ENCODE measurements at regions not wholly inside any gene's neighbourhood (a gene's known extent, or its start where the extent isn't known, plus 50 kb on each side); places are given as distances from the start of the nearest gene placed in this dataset.
"Not testable (repeated sequence)": the region's sequence is repeated elsewhere in the genome, so short reads cannot be mapped to it uniquely, and the experiment has no call there.

DNA sequence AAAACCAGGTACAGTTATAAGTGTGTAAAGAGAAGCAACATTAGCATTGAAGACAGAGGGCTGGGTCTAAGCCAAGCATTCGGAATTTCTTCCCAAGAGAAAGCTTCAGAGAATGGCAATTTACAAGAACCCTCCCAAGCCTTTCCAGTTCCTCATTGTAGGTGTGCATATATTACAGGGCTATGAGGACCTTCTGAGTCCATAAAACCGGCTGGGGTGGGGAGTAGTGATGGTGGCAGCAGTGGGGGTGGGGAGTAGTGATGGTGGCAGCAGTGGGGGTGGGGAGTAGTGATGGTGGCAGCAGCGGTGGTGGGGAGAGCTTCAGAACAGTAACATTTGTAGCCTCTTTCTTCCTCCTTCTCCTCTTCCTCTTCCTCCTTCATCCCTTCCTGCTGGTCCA is 368.7 kb upstream of the UMPS start:
- no peak for DNase-seq (ENCODE audit: low read depth, low spot score)

DNA sequence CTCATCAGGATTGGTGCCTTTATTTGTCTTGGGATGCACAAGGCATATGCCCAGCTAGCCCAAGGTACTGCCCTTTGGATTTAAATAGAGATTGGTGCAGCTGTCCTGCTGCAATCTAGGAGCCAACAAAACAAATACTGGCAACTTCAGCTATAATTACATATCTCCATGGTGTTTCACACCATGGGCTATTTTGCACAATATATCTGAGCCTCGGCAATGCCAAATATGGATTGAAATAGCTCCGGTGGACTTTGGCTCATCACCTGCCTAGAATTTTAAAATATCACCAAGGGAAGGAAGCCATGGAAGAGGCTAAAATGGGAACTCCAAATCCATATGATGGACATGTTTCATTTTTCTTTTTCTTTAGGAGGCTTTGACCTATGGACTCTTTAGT is 367.8 kb upstream of the UMPS start:
- DNase-seq (ENCODE audit: low read depth, low spot score), result no peak

DNA sequence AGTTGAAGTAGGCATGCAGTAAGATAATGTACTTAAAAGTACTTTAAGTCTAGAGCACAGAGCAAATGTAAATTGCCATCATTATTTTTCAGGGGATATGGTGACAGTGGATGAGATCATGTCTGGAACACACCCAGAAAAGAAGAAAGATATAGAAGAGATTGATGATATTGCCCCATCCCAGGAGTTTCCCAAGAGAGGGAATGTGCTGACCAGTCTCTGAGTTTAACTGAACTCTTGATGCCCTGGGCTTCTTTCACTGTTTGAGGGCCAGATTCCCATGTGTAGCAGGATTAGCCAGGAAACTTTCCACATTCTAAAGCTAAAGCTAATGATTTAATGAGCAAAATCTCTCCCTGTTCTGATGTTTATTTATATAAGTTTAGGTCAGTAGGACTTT is 366.8 kb upstream of the UMPS start:
- DNase-seq (ENCODE audit: low read depth, low spot score), result no peak

DNA sequence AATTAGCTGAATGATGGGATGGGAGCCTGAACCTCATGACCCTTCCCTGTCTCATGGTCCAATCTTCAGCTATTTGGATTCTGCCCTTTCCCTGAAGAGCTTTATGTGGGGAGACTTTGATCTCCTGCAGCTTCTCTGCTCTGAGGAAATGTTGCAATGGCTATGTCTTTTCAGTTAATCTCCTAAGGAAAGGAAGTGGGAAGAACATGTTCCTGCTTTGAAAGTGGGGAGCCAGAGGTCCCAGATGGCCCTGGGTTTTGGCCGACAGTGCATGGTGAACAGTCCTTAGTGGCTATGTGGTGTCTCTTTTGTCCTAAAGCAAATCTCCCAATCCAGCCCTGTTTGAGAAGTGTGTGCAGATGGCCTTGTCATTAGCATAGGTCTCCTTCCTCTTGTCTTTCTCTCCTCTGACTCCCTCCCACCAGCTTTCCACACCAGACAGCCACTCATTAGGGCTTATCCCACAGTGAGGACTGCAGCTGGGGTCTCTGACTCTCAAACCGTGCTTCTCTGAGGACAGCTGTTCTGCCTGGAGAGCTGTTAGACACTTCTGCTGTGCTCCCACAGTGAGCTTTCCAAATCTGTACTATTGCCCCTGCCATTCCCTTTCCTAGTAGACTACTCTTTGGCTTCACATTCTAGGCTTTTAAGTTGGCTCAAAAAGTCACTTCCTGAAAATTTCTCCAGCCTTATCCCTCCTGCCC is 365.8 kb upstream of the UMPS start:
- no peak for DNase-seq (ENCODE audit: low read depth, low spot score)

DNA sequence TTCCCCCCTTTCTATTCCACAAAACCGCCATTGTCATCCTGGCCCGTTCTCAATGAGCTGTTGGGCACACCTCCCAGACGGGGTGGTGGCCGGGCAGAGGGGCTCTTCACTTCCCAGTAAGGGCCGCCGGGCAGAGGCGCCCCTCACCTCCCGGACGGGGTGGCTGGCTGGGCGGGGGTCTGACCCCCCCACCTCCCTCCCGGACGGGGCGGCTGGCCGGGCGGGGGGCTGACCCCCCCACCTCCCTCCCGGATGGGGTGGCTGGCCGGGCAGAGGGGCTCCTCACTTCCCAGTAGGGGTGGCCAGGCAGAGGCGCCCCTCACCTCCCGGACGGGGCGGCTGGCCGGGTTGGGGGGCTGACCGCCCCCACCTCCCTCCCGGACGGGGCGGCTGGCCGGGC is 363.6 kb upstream of the UMPS start:
- DNase-seq (ENCODE audit: low read depth, low spot score), result not testable (repeated sequence)

DNA sequence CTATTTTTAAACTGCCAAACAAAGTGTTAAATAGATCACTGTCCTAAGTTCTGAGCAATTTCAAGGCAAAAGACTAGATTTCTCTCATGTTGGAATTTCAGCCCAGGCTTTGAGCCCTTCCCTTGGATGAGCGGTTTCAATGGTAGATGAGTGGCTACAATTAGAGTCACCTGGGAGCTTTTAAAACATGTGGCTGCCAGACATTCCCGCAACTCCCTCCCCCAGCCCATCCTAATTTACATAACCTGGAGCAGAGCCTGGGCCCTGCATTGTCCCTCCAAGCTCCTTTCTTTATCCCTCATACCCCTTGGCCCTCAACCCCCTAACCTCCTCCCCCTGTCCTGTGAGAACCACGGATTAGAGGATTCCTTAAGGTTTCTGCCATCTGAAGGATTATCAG is 357.5 kb upstream of the UMPS start:
- DNase-seq (ENCODE audit: low read depth, low spot score), result no peak

DNA sequence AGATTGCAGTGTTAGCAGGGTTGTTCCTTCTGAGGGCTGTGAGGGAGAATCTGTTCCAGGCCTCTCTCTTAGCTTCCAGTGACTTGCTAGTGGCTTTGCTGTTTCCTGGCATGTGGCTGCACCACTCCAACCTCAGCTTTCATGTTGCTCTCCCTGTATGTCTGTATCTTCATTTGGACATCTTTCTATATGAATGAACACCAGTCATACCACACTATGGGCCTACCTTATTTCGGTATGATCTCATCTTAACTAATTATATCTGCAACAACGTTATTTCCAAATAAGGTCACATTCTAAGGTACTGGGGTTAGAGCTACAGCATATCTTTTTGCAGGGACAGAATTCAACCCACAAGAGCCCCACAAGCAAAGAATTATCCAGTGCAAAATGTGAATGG is 356.7 kb upstream of the UMPS start:
- DNase-seq (ENCODE audit: low read depth, low spot score), result no peak

DNA sequence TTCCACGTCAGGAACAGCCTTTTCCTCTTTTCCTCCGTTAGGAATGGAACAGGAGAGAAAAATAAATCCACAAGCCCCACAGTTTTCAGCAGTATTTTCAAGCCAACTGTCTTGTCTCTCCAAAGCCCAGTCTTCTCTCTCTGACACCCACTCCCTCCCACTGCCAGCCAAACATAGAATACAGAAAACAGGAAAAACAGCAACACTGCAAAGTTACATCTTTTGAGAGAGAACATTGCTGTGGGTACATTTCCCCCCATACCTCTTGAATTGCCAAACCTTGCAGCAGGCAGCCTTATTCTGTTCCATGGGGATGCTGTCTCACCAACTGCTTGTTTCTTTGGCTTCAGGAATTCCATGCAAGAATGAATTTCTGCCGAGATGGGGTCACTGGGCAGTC is 355.7 kb upstream of the UMPS start:
- no peak for DNase-seq (ENCODE audit: low read depth, low spot score)

DNA sequence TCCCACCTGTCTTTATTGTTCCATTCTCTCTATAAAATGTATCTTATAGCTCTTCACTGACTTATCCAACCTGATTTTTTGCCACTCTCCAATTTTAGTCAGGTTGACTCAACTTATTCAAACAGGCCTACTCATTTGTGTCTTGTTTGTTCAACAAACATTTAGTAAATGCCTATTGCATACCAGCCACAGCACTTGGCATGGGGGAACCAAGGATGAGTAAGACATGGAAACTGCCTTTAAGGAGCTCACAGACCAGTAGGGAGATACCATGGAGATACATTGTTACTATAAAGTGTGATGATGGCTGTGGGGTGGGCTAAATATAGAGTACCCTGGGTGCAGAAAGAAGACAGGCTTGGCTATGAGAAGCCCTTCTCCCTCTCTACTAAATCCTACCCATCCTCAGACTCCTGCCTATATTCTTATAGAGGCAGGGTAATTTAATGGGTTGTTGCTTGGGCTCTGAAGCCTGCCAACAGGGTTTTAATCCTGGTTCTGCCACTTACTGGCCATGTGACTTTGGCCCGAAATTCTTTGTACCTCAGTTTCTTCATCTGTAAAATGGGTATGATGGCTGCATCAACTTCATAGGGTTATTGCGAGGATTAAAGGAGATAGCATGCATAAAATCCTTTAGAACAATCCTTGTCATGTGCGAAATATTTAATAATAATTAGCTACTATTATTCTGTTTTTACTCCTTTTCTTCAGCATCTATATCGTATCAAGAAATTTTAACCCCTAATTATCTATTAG is 348.5 kb upstream of the UMPS start:
- no peak for DNase-seq (ENCODE audit: low read depth, low spot score)

DNA sequence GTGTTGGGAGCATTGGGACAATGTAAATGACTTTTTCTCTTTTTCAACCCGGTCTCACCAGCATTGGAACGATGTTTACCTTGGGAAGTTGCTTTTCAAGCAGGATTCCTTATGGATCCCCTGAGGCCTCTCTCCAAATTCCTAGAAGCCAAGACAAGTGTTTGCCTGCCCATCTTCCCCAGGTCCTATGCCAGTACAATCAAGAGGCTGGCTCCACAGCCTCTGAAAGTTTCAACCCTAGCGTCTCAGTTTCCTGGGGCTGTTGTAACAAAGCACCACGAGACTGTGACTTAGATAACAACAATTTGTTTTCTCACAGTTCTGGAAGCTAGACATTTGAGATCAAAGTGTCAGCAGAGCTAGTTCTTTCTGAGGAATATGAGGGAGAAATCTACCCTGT is 347.2 kb upstream of the UMPS start:
- no peak for DNase-seq (ENCODE audit: low read depth, low spot score)

DNA sequence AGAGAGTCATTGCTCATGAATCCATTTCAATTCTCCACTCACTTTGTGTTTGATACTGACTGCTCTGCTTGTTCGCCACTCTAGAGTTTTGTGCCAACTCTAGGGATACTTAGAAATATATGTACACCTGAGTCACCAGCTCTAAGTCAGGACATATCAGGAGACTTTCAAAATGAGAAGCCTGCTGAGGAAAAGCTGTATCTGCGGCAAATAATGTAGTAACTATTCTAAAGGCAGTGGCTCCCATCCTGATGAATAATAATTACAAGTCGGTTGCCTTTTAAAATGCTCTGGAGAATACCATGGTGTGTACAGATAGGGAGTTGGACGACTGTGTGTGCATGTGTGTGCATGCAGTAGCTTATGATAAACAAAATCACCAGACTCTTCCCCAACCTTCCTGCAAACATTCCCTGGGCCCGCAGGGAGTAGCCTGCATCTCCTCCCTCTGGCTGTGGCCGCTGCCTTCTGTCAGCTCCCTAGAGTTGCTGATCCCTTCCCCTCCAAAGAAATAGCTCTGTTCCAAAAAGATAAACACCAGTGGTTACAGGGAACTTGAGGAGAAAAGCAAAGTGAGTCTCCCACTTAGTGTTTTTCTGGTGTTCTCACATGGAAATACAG is 346.3 kb upstream of the UMPS start:
- DNase-seq (ENCODE audit: low read depth, low spot score), result no peak

DNA sequence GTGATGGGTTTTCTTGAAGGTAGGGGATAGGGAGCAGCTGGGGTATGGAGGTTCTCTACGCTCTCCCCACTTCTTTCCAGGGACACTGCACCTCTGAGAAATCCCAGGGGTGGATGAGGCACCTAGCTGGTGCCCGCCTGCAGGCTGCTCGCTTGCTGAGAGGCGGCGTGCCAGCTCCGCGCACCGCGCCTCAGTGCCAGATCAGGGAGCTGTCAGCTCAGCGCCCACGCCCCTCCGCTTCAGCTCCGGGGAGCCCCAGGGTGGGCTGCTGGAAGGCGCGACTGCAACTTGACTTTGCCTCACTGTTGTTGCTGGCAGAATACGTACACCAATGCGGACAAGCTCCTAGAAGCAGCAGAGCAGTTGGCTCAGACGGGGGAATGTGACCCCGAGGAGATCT is 345.7 kb upstream of the UMPS start:
- no peak for DNase-seq (ENCODE audit: low read depth, low spot score)

DNA sequence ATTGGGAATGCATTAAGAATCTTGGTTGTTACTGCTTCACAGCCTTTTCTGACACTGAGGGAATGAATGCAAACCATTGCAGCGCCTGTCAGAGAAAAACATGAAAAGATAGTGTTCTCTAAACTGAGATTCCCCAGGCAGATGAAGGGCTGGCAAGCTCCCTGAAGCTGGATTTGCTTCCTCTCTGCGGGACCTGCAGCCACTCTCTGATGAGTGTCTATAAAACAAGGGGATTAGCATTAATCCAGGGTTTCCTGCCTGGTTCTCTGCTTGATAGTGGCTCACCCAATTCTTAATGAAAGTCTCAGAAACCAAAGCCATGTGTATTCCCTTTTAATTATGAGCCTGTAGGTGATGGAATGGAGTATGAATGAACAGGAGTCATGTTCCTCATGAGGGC is 344.3 kb upstream of the UMPS start:
- DNase-seq (ENCODE audit: low read depth, low spot score), result no peak

DNA sequence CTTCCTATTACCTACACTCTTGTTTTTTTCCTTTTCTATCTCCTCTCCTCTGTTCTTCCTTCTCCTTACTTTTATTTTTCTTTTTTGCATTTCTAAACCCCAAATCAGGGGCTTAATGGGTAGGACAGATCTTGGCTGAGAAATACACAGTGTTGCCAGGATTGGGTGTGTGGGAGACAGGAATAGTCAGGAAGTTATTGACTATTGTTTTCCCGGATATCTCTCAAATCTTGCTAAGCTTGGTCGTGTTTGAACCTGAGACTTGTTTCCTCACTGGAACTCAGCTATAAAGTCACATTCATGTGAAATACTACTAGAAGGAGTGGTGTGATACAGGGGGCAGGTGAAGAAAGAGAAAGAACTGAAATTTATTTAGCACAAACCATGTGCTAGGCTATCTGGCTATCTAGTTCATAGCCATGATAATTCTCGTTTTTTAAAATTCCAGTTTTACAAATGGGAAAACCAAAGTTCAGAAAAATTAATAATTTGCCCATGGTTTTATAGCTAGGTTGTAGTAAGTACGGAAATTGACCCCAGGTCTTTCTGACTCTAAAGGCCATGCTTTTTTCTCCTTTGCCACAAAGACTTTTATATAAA is 343.2 kb upstream of the UMPS start:
- no peak for DNase-seq (ENCODE audit: low read depth, low spot score)

DNA sequence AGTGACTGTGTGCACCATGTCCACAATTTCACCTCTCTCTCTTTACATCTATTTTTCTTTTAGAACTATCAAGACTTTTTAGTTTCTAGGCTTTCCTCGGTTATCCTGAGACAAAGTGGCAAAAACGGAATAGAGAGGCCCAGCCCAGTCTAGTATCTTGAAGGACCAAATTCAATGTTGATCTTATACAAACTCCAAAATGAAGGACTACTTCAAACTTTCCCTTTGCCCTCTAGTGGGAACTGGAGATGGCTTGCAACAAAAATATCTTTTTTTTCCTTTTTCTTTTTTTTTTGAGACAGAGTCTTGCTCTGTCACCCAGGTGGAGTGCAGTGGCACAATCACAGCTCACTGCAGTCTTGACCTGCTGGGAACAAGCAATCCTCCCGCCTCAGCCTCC is 338.5 kb upstream of the UMPS start:
- no peak for DNase-seq (ENCODE audit: low read depth, low spot score)

DNA sequence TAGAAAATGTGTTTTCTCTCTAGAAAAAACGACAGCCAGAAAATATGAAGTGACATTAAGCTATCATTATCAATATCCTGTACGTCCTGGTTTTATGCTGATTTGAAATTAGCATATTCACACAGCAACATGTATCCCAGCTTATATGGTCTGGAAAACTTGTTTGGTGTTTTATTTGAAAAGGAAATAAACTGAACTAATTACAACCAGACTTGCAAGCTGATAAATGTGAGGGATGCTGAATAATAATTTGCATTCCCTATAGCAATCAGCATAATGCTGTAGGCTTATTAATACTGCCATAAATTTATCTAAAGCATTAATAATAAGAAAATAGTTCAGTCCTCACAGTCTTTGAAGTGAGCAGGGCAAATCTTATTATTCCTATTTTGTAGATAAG is 336.9 kb upstream of the UMPS start:
- DNase-seq (ENCODE audit: low read depth, low spot score), result no peak

DNA sequence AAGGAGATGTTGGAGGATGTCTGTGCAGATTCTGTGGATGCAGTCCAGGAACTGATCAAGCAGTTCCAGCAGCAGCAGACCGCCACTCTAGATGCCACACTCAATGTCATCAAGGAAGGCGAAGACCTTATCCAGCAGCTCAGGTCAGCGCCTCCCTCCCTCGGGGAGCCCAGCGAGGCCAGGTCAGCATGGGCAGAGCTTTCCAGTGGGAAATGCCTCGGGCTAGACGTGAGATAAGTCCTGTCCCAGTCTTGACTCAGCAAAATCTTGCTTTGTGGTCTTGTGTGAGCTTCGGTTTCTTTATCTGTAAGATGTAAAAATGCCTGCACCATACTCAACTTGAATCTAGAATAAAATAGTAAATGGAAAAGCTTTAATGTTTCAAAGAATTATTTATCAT is 335.1 kb upstream of the UMPS start:
- no peak for DNase-seq (ENCODE audit: low read depth, low spot score)

DNA sequence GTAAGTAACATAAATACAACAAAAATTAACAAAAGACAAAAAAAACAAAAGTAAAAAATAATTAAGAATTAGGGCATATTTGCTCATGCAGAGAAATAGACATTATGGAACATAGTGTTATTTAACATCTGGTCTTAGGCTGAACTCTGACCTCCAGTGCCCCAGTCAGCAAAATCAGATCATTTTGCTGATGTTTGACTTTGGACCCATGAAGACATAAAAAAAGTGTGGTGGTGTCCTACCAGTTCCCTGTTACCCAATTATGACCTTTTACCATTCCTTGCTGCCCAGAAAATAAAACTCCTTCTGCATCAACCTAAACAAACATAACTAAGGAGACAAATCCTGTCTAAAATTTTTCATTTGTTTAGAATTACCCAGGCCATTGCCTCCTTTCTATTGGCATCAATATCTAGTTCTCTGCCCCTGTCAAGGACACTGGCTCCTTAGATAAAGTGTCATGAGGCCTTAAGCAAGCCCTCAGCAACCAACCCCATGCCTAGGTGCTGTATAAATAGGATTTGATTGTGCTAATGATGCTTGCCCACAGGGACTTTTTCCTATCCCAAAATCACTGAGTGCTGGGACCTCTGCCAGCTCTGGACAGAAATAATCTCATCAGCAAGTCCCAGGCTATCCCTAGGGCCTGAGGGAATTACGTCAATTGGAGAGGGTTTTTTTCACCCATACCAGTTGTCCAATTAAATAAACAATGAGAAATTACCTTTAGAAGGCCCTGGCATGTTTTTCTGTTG is 334.5 kb upstream of the UMPS start:
- DNase-seq (ENCODE audit: low read depth, low spot score), result no peak

DNA sequence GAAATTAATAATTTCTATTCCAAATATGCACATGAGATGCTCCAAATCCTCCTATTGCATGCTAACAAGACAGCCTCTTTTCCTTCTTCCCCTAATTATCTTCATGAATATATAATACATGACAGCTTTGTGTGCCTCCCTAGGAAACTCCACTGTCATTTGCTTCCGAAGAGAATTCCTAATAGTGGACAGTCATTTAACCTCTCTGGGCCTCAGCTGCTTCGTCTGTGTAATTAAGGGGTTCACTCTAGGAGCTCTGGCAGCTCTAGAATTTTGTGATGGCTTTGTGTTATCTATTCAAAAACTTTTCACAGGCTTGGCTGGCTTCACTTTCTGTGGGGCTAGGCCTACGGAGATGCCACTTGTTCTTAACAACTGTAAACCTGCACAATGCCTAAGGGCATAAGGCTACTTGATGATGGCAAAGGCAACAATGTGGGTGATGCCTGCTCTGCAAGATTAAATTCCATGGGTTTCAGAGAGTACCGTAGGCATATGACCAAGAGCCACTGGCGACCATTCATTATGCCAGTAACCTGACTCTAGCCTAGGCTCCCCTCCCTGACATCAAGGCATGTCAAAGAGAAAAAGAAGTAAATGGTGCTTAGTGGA is 333.8 kb upstream of the UMPS start:
- DNase-seq (ENCODE audit: low read depth, low spot score), result no peak

DNA sequence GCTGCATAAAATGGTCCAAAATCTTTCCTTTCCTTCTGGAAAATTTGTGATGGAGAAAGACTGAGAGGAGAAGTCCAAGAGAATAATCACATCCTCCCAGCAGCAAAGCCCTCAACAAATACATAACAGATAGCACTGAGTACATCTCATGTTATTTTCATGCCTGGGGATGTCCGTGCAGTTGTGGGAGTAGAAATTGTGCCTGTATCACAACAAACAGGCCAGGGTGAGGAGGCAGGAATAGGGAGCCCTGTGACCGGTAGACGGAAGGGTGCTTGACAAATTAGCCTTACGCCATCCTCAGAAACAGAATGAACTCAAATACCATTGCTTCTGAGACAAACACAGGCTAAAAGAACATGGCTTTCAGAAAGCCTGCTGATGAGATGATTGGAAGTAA is 333.2 kb upstream of the UMPS start:
- no peak for DNase-seq (ENCODE audit: low read depth, low spot score)

DNA sequence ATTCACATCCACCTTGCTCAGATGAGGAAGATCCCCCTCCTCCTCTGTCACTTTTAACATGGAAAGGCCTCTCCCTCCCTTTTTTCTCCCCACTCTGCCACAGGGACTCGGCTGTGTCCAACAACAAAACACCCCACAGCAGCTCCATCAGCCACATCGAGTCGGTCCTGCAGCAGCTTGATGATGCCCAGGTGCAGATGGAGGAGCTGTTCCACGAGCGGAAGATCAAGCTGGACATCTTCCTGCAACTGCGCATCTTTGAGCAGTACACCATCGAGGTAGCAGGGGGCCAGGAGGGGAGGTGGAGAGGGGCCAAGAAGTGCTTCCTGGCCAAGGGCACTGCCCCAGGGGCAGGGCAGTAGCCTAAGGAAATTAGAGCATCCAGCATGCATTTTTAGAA is 331.7 kb upstream of the UMPS start:
- DNase-seq (ENCODE audit: low read depth, low spot score), result no peak

DNA sequence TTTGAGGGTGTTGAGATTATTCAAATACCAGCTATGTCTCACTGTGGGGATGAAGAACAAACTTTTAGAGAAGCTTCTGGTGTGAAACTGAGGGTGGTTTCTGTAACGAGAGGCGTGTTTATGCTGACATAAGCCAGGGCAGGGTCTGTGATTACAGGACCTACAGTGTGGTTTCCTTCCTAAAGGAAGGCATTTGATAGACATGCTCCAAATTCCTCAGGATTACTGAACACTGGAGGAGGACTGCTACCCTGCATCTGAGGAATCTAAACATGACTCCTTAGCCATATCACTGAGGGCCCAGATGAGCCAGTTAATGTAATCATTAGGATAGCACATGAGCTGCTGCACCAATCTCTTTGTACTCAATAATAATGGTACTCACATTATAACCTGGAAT is 328.4 kb upstream of the UMPS start:
- DNase-seq (ENCODE audit: low read depth, low spot score), result no peak

All from brain pericyte (primary cell).